HG02885 (cell line): ENCODE measurements at regions not wholly inside any gene's neighbourhood (a gene's known extent, or its start where the extent isn't known, plus 50 kb on each side); places are given as distances from the start of the nearest gene placed in this dataset.
A peak's percentile ranks its signal among the peaks of the same experiment; 100 is the strongest.
"Not testable (repeated sequence)": the region's sequence is repeated elsewhere in the genome, so short reads cannot be mapped to it uniquely, and the experiment has no call there.

Experiments
- ATAC-seq: cut with Tn5 transposase; IDR thresholded peaks from one replicate; pipeline ENCODE4 v1.9.1; 2021; ENCODE audit warnings: mild to moderate bottlenecking; ENCODE audit not compliant: unreplicated experiment, poor library complexity

DNA sequence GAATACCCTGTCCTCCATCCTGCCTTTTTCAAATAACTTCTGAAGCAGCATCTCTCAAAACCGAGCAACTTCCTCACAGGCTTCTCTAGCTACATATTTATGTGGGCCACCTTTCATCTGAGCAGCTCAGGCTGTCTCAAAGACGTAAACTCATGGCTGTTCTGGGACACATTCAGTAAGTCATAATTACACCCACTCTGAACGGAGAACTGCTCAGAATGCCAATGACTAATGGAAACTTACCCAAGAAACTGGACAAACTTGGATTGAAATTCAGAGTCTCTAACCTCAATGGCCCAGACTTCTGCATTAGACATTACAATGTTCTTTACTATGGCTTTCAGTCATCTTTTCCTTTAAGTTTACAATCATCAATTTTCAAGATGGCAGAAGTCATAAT lies 145.2 kb downstream of the RAD51AP2 start:
- no peak for ATAC-seq

DNA sequence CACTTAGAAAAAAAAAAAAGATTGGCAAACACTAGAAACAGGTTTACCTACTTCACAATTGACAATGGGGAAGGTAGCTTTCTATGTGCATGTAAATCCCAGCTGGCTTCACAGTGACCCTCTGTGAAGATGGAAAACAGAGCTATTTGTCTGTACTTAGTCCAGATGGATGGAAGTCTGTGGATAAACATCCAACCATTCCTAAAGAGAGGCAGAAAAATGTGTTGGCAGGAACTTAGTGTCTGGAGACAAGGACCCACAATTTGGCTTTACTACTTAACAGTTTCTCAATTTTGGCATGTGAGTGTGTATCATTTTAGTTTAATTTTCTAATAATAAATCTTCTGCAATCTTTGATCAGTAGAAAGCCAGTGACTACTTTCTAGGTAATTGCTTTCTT lies 154.4 kb downstream of the RAD51AP2 start:
- no peak for ATAC-seq

DNA sequence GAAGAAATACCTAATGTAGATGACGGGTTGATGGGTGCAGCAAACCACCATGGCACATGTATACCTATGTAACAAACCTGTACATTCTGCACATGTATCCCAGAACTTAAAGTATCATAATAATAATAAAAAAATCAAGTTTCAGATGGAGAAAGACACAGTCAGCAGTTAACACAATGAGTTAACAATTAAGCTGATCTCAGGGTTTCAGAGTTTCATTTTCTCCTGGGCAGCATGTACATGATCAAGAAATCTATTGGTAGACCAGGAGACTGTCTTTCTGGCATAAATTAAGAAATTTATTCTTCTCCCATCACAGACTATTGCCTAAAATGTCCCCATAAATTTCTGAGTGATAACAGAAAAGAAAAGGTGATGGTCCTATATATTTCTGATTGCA lies 155.3 kb downstream of the RAD51AP2 start:
- ATAC-seq: no peak

DNA sequence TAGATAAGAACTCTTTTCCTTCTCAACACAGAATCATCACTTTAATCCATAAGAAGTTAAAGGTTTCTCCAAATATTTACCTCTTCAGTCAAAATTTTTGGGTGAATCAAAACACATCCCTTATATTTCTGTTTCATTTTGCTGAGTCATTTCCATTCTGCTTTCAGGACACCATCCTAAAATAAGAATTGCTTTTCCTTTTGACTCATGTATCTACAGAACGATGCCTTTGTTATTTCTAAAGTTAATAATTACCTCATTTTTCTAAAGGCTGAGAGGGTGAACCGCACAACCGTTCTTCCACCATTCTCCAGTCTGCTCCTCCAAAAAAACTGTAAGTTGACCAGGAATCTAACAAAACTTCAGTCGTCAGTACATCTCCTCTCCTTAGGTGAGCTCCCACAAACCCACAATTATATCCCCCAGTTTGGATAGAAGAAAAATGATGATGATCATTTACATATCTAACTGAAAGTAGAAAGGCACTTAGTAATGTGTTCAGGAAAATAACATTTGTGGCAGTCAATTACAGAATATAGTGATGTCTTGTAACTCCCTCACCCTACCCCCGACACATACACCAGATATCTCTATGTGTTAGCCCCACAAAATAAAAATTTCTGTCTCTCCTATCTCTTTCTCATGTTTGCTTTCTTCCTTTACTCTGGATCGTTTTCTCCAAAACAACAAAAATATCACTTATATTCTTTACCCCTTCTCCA lies 162.5 kb downstream of the RAD51AP2 start:
- ATAC-seq: peak; percentile 84

DNA sequence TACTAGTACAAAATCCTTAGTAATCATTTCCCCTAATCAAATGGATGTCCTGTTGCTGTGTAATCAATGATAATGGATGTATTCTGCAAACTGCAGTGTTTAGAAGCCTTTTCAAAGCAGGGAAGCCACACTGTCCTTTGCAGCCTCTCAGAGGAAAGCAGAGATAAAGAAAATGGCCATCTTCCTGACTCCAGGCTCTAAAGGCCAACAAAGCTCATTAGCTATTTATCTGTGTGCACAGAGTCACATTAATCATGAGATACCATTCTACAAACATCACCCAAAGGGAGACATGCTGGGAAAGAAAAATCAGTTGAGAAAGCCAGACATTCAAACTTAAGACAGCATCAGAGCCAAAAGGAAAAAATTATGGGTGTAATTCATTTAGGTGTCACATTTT lies 165.0 kb downstream of the RAD51AP2 start:
- no peak for ATAC-seq

DNA sequence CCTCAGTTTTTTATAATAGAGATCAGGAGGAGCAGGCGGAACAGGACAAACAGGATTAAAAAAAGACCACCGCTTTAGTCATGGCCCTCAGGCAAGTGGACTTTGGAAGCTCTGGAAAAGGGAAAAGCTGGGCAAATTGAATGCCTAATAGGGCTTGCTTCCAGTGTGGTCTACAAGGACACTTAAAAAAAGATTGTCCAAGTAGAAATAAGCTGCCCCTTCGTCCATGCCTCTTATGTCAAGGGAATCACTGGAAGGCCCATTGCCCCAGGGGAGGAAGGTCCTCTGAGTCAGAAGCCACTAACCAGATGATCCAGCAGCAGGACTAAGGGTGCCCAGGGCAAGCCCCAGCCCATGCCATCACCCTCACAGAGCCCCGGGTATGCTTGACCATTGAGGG lies 175.5 kb downstream of the RAD51AP2 start:
- not testable (repeated sequence) for ATAC-seq

DNA sequence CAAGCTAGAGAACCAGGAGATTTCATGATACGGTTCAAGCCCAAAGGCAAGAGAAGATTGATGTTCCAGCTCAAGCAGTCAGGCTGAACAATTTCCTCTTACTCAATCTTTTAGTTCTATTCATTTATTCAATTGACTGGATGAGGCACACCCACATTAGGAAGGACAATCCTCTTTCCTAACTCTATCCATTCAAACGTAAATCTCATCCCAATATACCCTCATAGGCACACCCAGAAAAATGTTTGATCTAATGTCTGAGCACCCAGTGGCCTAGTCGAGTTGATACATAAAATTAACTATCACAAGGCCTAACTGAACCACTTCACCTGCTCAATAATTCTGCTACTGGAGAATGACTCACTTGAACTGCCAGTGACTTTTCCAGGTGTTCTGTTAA lies 180.7 kb downstream of the RAD51AP2 start:
- no peak for ATAC-seq

DNA sequence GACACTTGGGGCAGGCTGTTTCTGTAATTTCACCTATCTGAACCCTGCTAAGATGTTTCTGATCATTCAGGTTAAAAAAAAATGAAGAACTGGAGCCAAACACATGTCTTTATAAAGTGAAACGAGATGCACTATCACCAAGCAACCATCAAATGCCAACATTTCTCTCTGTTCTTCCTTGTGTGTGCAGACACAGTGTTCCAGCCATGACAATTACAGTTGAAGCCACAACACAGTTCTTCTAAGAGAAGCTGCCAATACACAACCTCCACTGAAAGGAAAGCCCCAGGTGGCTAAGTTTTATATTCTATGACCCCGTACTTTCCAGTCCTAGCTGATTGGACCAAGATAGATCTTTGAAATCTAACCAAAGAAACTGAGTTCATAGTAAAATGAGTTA lies 181.8 kb downstream of the RAD51AP2 start:
- ATAC-seq: no peak

DNA sequence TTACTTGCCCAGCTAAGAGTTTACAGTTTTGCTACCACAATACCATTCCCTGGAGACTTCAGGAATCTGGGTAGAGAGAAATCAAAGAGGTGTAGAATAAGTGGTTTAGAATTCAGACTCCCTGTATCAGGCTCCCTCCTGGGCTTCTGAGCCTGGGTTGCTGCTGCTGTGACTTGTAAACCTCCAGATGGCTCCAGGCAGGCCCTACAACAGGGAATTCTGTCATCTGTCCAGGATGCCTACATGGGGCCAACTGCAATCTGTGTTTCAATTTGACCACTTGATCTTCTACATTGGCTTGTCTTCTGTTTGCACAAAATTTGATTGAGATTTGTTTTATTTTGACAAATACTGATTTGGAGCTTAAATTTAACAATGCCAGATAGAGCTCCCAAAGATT lies 183.9 kb downstream of the RAD51AP2 start:
- ATAC-seq: no peak

DNA sequence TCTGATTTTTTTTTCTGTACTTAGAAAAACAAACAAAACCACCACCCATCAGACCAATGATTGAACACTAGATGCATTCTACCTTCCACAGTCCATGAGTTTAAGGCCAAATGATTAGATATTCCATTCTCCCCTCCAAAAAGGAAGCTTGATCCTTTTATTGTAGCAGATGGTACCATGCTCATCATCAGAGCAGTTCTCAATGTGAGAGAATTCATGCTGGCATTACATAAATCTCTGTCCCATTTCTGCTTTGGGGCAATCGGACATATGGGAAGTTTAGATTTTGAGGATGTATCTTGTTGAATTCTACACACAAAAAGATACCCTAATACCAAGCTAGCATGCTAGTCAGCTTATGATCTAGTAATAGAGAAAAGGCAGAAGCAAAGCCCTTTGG lies 186.6 kb downstream of the RAD51AP2 start:
- ATAC-seq: no peak

DNA sequence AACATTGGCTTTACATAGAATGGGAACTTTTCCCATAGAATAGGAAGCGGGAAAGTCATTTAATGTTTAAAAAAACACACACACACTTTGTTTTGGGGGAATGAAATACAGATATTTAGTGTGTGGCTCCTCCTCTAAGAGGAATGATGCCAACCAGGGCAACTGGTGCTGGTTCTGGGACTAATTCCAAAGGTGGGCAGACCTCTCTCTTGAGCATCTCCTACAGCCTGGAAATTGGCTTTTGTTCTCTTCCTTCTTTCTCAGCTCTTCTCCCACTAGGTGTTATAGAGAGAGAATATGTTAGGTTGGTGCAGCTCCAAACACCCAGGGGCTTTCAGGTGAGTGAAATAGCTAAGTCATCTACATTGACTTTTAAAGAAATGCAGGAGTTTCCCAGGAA lies 190.1 kb downstream of the RAD51AP2 start:
- ATAC-seq: no peak

DNA sequence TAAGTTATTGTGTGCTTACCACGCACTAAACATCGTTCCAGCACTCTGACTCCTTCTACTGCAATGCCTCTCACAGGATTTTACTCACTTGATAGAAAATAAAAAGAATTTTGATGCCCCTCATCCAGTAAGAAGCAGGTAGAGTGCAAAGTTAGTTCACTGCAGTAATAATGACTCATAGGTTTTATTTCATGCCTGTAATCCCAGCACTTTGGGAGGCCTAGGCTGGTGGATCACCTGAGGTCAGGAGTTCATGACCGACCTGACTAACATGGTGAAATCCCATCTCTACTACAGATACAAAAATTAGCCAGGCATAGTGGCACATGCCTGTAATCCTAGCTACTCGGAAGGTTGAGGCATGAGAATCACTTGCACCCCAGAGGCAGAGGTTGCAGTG lies 190.6 kb downstream of the RAD51AP2 start:
- ATAC-seq: no peak

DNA sequence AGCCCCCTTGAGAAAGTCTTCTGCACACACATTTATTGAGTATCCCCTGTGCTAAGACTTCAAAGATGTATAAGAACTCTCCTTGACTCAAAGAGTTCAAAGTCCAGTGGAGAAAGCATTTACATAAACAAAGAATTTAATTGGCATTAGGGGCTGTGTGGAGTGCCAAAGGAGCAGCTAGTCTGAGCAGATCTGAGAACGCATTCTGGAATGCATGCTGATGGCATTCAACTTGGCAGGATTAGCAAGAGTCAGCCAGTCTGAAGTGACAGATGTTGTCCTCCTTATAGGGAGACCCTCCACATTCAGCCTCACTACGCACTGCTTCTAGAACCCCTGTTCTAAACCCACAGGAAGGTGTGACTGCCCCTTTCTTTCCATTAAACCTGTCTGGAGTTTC lies 191.5 kb downstream of the RAD51AP2 start:
- no peak for ATAC-seq

DNA sequence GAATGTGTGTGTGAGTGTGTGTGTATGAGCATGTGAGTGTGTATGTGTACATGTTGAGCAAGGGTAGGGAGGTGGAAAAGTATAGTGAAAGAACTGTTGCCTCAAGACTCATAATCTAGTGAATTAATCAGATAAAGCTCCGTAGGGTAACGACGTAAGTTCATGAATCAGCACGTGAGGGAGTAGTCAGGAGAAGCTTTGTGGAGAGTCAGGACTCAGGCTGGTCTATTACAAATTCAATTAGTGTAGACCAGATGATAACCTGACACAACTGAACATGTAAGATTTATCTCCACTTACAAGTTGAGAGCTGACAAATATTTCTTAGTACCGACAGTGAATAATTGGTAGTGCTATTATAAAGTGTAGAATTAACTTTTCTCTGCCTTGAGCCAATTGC lies 194.5 kb downstream of the RAD51AP2 start:
- no peak for ATAC-seq

DNA sequence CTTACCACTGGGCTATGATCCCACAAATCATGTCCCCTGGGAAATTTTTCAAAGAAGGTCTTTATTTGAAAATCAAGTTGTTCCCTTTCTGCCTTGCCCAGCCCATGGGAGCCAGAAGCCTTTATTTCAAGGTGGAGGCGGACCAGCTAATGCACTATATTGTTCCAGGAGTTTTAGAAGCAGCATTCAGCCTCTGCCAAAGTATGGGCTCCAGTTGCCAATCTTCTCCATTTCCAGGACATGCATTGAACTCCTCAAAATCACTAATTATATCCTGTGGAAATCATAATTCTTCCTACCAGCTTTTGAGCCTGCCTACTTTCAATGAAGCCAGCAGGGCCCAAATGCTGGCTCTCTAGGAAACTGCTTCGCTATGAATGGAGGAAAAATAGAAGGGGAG lies 195.8 kb downstream of the RAD51AP2 start:
- ATAC-seq: no peak

DNA sequence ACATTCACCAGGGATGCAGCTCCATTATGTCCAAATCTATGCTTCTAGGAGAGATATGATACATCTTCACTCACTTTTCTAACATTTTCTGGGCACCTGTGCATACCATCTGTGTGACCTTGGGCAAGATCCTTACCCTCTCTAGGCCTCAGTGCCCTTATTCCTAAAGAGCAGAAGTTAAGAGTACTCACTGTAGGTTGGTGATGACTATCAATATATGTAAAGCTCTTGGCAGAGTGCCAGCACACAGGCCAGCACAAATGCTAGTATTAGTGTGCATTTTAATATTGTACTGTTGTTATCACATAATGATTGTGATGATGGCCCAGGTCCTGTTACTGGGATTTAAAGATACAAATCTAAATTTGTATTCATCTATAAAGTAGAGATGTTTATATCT lies 199.2 kb downstream of the RAD51AP2 start:
- ATAC-seq: no peak

DNA sequence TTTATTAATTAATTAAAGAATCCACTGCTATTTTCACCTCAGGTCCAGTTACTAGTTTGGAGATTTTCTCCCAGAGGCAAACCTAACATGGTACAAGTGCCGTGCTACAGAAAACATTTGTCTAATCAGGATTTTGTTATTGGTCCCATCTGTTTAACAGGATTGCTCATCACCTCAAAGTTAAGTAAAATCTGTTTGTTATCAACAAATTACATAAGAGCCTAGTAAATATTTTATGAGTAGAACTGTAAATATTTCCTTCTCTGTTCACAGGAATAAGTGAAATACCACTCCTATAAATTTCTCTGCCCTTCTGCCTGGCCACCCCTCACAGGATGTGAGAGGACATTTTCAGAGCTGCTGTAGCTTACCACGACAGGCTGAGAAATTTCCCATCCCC lies 200.2 kb downstream of the RAD51AP2 start:
- ATAC-seq: no peak

DNA sequence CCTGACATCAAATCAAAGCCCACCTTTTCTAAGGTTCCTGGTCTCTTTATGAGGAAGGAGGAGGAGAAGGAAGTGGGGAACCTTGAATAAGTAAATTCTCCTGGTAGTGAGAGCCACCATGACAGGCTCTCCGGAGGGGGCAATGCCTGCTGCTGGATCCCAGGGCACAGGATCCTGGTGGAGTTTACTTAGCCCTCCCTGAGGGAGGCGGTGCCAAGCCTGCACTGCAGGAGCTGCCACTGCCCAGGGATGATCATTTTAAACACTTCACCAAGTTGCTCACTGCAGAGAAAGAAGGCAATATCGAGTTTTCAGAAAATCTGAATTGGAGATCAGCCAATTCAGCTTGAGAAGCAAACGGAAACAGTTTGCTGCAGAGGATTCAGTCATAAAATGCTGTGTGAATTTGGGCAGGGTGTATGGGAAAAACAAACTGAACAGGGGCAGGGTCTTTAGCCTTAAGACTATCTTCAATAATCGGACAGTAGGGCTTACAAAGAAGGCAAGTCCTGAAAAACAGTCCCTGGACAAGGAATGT lies 200.7 kb downstream of the RAD51AP2 start:
- no peak for ATAC-seq

DNA sequence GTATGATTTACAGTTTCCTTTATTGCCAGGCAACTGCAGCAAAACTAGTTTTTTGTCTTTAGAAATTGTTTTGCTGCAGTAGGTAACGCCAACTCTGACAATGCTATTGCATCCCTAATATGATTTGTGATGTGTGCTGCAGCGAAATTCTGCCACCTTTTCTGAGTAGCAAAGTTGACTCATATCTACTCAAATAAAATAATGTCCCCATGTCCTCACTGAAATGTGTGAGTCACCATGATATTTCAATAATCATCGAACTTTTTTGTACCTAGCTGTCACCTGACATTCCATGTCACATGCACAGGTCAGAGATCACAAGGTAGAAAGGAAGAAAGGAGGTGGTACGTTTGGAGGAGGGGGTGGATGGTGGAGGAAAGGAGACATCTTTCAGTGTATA lies 205.0 kb downstream of the RAD51AP2 start:
- no peak for ATAC-seq

DNA sequence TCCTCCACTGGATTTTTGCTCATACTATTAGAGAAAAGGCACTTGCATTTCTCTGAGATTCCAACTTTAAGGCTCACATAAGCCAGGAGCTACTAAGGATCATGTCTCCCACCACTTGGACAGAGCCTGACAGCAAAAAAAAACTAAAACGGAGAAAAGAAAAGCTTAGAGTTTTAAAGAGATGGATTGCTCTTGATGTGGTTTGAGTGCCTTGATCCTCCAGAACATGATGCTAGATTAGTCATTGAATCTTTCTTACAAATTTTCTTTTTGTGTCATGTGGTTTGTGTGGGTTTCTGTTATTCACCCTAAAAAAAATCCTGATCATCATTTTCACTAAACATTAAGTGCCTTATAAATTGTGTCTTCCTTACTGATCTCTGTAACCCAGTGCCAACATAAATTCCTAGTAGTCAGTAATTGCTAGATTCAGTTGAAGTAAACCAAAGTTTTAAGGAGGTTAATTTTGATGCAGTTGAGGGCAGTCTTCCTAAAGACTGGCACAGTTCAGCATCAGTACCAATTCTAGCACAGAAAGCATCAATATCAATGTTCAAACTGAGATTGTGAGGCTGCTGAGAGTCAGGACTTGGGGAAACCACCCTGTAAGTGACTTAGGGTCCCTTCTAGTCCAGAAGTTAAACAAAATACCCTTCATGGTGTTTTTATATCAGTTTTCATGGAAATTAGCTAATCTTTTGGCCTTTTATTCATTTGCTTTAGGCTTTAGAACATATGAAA lies 206.3 kb downstream of the RAD51AP2 start:
- no peak for ATAC-seq

DNA sequence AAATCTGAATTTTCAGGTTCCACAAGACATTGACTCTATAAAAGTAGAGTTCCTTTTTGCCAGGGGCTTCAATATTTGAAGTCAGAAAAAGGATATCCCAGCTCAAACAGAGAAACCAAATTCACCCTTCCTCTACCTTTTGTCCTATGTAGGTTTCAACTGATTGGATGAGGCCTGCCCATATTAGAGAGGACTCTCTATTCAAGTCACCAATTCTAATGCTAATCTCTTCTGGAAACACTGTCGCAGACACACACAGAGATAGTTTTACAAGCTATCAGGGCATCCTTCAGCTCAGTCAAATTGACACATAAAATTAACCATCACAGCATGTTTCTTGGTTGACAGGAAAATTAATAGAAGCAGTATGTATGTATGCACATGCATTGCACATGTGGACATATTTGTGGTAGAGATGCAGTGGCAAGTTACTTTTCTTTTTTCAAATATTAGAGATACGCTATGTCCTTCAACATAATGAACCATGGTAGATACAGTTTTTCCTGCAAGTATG lies 207.1 kb downstream of the RAD51AP2 start:
- no peak for ATAC-seq
